Thyroid gland (tissue), 4 donors: ENCODE measurements at regions not wholly inside any gene's neighbourhood (a gene's known extent, or its start where the extent isn't known, plus 50 kb on each side); places are given as distances from the start of the nearest gene placed in this dataset.

ENCODE experiments used
- DNase-seq, 2 donors: peaks; one replicate each; pipeline ENCODE4 v3.0.0-alpha.2; 2019
- H3K27ac ChIP-seq, 3 donors: fragments of 200-600 bp; sonication (generic); 1 replicate in 2 of 3; 2 replicates in 1 of 3; pipeline ENCODE4 v1.5.1; 2016 to 2019; ENCODE audit warnings: mild to moderate bottlenecking in 1 of 3, moderate library complexity in 1 of 3
- H3K27me3 ChIP-seq: fragments of 200-600 bp; sonication (generic); one replicate; pipeline ENCODE4 v1.5.1; 2019
- H3K36me3 ChIP-seq, 2 donors: fragments of 200-600 bp; sonication (generic); one replicate each; pipeline ENCODE4 v1.5.1; 2016 to 2019
- H3K4me1 ChIP-seq, 2 donors: fragments of 200-600 bp; sonication (generic); one replicate each; pipeline ENCODE4 v1.5.1; 2017 to 2019
- H3K4me3 ChIP-seq, 3 donors: fragments of 200-600 bp; sonication (generic); replicated peaks in 1 of 3; 1 replicate in 2 of 3; 2 replicates in 1 of 3; pipeline ENCODE4 v1.5.1; 2016; ENCODE audit warnings: mild to moderate bottlenecking in 1 of 3
- H3K9me3 ChIP-seq: fragments of 200-600 bp; sonication (generic); one replicate; pipeline ENCODE4 v1.5.1; 2017
- POLR2A ChIP-seq, 2 donors: fragments of 450-650 bp; IDR thresholded peaks; one replicate each; pipeline ENCODE4 v1.6.1; 2017; ENCODE audit warnings: antibody characterized with exemption in 2 of 2, mild to moderate bottlenecking in 2 of 2, moderate library complexity in 1 of 2
- whole genome bisulfite sequencing, 2 donors: methylation state at CpG; one replicate each; pipeline ENCODE4 v1.1.5; 2017; 5-methylcytosine and 5-hydroxymethylcytosine counted together
- intact Hi-C: fragments of 100-400 bp; cut with DNase I; formaldehyde crosslinking; loops from one replicate; pipeline ENCODE4 v1.15.1; 2023
- TF ChIP-seq, protein P1 (sequence below), 6 experiments: fragments of 200-600 bp in 3 of 6; fragments of 450-650 bp in 3 of 6; sonication (generic) in 3 of 6; IDR thresholded peaks; one replicate each; pipeline ENCODE4 v1.5.1; 2016 to 2019; ENCODE audit warnings: antibody characterized with exemption in 6 of 6, mild to moderate bottlenecking in 2 of 6, inconsistent platforms in 1 of 6, moderate library complexity in 1 of 6

GRCh38 chr7:33678569-33679335, 226.6 kb upstream of the BMPER start:
- DNase-seq, result no peak
- Histone ChIP-seq H3K4me1 (no peaks in the 10 kb centered on the region), H3K27me3 (no peaks in the 10 kb centered on the region), H3K27ac (no peak overlapping the region), H3K36me3 (no peaks in the 10 kb centered on the region), H3K4me3 (no peak overlapping the region), H3K9me3 (no peaks in the 10 kb centered on the region)
- 92 to 93% methylated on average over 2 of the region's 2 CpGs for WGBS, 2 donors
- intact Hi-C loops, result no loop called here
- TF ChIP-seq, protein P1, sequence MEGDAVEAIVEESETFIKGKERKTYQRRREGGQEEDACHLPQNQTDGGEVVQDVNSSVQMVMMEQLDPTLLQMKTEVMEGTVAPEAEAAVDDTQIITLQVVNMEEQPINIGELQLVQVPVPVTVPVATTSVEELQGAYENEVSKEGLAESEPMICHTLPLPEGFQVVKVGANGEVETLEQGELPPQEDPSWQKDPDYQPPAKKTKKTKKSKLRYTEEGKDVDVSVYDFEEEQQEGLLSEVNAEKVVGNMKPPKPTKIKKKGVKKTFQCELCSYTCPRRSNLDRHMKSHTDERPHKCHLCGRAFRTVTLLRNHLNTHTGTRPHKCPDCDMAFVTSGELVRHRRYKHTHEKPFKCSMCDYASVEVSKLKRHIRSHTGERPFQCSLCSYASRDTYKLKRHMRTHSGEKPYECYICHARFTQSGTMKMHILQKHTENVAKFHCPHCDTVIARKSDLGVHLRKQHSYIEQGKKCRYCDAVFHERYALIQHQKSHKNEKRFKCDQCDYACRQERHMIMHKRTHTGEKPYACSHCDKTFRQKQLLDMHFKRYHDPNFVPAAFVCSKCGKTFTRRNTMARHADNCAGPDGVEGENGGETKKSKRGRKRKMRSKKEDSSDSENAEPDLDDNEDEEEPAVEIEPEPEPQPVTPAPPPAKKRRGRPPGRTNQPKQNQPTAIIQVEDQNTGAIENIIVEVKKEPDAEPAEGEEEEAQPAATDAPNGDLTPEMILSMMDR (IDR thresholded peaks at IDR 0.05), result no peak
- no peak for TF ChIP-seq POLR2A (IDR thresholded peaks at IDR 0.05)

DNA sequence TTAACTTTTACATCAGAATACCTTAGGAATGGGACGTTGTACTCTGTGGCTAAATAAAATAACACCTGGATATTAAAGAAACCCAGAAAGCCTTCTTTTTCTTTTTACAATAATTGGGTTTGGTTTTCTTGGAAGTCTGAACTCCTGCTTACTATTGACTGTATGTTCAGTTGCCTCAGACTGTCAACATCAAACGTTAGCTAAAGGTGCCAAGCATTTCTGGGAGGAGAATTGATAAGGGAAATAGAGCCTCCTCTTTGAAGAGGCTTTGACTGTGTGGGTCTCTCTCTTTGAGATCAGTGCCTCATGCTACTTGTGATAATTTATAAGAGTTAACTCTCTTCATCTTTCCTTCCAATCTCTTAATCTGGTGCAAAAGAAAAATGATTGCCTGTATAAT, 224.7 kb upstream of the BMPER start:
- DNase-seq, result no peak
- H3K4me3 ChIP-seq, result no peak overlapping the region
- no peaks in the 10 kb centered on the region for H3K9me3 ChIP-seq
- H3K27me3 ChIP-seq, result no peaks in the 10 kb centered on the region
- 79 to 91% methylated on average over 2 of the region's 2 CpGs for WGBS, 2 donors
- intact Hi-C loops, result no loop called here
- H3K36me3 ChIP-seq, result no peaks in the 10 kb centered on the region
- TF ChIP-seq POLR2A (IDR thresholded peaks at IDR 0.05), result no peak
- TF ChIP-seq, protein P1 (IDR thresholded peaks at IDR 0.05), result no peak
- peaks cover 0 to 3% of the 10 kb centered on the region in 2 donors for H3K4me1 ChIP-seq
- no peak overlapping the region for H3K27ac ChIP-seq

GRCh38 chr7:33685503-33685902, 219.8 kb upstream of the BMPER start:
- no peaks in the 10 kb centered on the region for H3K27me3 ChIP-seq
- intact Hi-C loops, result no loop called here
- H3K27ac ChIP-seq, result peak overlapping the region in 2 of 3 donors; percentile 63 to 65
- DNase-seq, result no peak
- no peak for TF ChIP-seq POLR2A (IDR thresholded peaks at IDR 0.05)
- TF ChIP-seq, protein P1 (IDR thresholded peaks at IDR 0.05), result no peak
- H3K4me3 ChIP-seq, result no peak overlapping the region
- WGBS, 2 donors, result 96 to 97% methylated on average over 9 of the region's 9 CpGs
- H3K9me3 ChIP-seq, result no peaks in the 10 kb centered on the region
- H3K36me3 ChIP-seq, result no peaks in the 10 kb centered on the region
- peaks cover 6 to 11% of the 10 kb centered on the region in 2 donors for H3K4me1 ChIP-seq

- H3K9me3 ChIP-seq, result no peaks in the 10 kb centered on the region
- no peaks in the 10 kb centered on the region for H3K27me3 ChIP-seq
- DNase-seq, result peak; percentile 89 to 90
- H3K27ac ChIP-seq, result peak overlapping the region in 2 of 3 donors; percentile 63 to 65
- TF ChIP-seq, protein P1 (IDR thresholded peaks at IDR 0.05), result peak in 4 of 6 experiments; percentile 53 to 66 (median 58)
- peak in 1 of 2 donors; percentile 20 for TF ChIP-seq POLR2A (IDR thresholded peaks at IDR 0.05)
- peaks cover 6 to 11% of the 10 kb centered on the region in 2 donors for H3K4me1 ChIP-seq
- intact Hi-C loops, result no loop called here
- 31 to 39% methylated on average over 17 of the region's 17 CpGs for WGBS, 2 donors
- H3K36me3 ChIP-seq, result no peaks in the 10 kb centered on the region
- no peak overlapping the region for H3K4me3 ChIP-seq
Measured at GRCh38 chr7:33685981-33686683, 219.2 kb upstream of the BMPER start.

DNA sequence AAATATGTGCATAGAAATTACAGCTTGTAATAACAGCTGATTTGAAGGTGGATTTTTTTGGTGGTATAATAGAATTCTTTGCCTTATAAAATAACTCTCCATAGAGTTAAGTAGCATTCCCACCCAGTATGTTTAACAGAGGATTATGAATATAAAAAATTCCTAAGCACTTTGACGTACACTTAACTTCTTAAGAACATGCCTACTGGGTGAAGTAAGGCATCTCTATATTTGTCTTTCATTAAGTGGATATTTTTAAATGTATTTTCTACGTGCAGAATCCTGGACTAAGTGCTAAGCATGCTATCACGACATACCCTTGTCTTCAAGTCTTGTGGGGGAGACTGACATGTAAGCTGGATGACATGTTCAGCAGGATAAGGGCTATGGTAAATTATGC, 217.7 kb upstream of the BMPER start:
- 93 to 97% methylated on average over 3 of the region's 3 CpGs for WGBS, 2 donors
- intact Hi-C loops, result no loop called here
- Histone ChIP-seq H3K4me3 (no peak overlapping the region), H3K36me3 (no peaks in the 10 kb centered on the region), H3K9me3 (no peaks in the 10 kb centered on the region), H3K4me1 (peaks cover 6 to 11% of the 10 kb centered on the region in 2 donors), H3K27ac (no peak overlapping the region), H3K27me3 (no peaks in the 10 kb centered on the region)
- no peak for TF ChIP-seq POLR2A (IDR thresholded peaks at IDR 0.05)
- TF ChIP-seq, protein P1 (IDR thresholded peaks at IDR 0.05), result no peak
- DNase-seq, result no peak
